H1 (cell line): ENCODE measurements at regions not wholly inside any gene's neighbourhood (a gene's known extent, or its start where the extent isn't known, plus 50 kb on each side); places are given as distances from the start of the nearest gene placed in this dataset.
A peak's percentile ranks its signal among the peaks of the same experiment; 100 is the strongest.

Source experiments
- CTCF ChIA-PET: fragments of 300-600 bp; sonication (Branson Sonifier 250); formaldehyde crosslinking; loops from one replicate; lab custom pipeline; 2021; ENCODE audit not compliant: partially characterized antibody; lab: Charles Lee
- POLR2A ChIA-PET: fragments of 300-600 bp; sonication (Branson Sonifier 250); formaldehyde crosslinking; loops from one replicate; lab custom pipeline; 2021; ENCODE audit warnings: inconsistent platforms; ENCODE audit not compliant: partially characterized antibody; lab: Charles Lee
- DNase-seq, 2 experiments: peaks; one replicate each; pipeline versions ENCODE4 v3.0.0 to v3.0.0-alpha.2; 2010 to 2022; ENCODE audit warnings: low spot score in 2 of 2, low read depth in 1 of 2, mixed read lengths in 1 of 2
- FAIRE-seq: peaks from 2 replicates; lab custom pipeline; 2011; peaks lifted over from hg19 to GRCh38; lab: Jason Lieb, UNC
- H2AFZ ChIP-seq: 2 replicates; pipeline ENCODE4 v1.8.1; 2012; ENCODE audit warnings: low read length, inconsistent platforms
- H2AK5ac ChIP-seq: 2 replicates; pipeline ENCODE4 v1.6.1; 2013; ENCODE audit warnings: low read depth, low read length
- H2BK120ac ChIP-seq: replicated peaks from 2 replicates; pipeline ENCODE3; 2013; ENCODE audit warnings: low read depth, low read length, inconsistent platforms
- H2BK12ac ChIP-seq: 2 replicates; pipeline ENCODE4 v1.6.1; 2013; ENCODE audit warnings: low read depth, low read length
- H2BK15ac ChIP-seq: 2 replicates; pipeline ENCODE4 v1.6.1; 2013; ENCODE audit warnings: low read length
- H2BK20ac ChIP-seq: 2 replicates; pipeline ENCODE4 v1.6.1; 2013; ENCODE audit warnings: low read length
- H2BK5ac ChIP-seq: 2 replicates; pipeline ENCODE4 v1.6.1; 2013; ENCODE audit warnings: low read depth, low read length
- H3K14ac ChIP-seq: 2 replicates; pipeline ENCODE4 v1.6.1; 2013; ENCODE audit warnings: inconsistent platforms; ENCODE audit not compliant: insufficient read length
- H3K18ac ChIP-seq: 2 replicates; pipeline ENCODE4 v1.6.1; 2013; ENCODE audit warnings: low read length; ENCODE audit errors: extremely low read depth
- H3K23ac ChIP-seq: 2 replicates; pipeline ENCODE4 v1.6.1; 2013; ENCODE audit warnings: inconsistent platforms; ENCODE audit not compliant: insufficient read length
- H3K23me2 ChIP-seq: 2 replicates; pipeline ENCODE4 v1.6.1; 2013; ENCODE audit warnings: low read depth, low read length
- H3K27ac ChIP-seq: 2 replicates; pipeline ENCODE4 v1.6.1; 2011; ENCODE audit warnings: low read depth, low read length, inconsistent platforms
- H3K27me3 ChIP-seq, 4 experiments: replicated peaks in 1 of 4; 1 replicate in 1 of 4; 2 replicates in 3 of 4; pipeline versions ENCODE4 v1.6.1 to v1.8.1; 2011 to 2013; ENCODE audit warnings: low read length in 3 of 4, mild to moderate bottlenecking in 3 of 4, inconsistent platforms in 2 of 4, mixed read lengths in 2 of 4, moderate library complexity in 1 of 4; ENCODE audit not compliant: control insufficient read depth in 3 of 4, insufficient read depth in 3 of 4; ENCODE audit errors: extremely low read depth in 1 of 4
- H3K36me3 ChIP-seq, 4 experiments: 2 replicates each; pipeline versions ENCODE4 v1.6.1 to v1.8.1; 2011 to 2013; ENCODE audit warnings: mild to moderate bottlenecking in 4 of 4, low read length in 3 of 4, moderate library complexity in 2 of 4, control low read depth in 1 of 4, inconsistent platforms in 1 of 4; ENCODE audit not compliant: insufficient read depth in 4 of 4, control insufficient read depth in 2 of 4
- H3K4ac ChIP-seq: replicated peaks from 2 replicates; pipeline ENCODE3; 2013; ENCODE audit warnings: low read length, low read depth, mixed read lengths, inconsistent platforms; ENCODE audit not compliant: insufficient read length
- H3K4me1 ChIP-seq, 4 experiments: replicated peaks in 1 of 4; 1 replicate in 1 of 4; 2 replicates in 3 of 4; pipeline versions ENCODE4 v1.6.1 to v1.8.1; 2011 to 2013; ENCODE audit warnings: low read length in 3 of 4, inconsistent platforms in 2 of 4, mixed read lengths in 1 of 4; ENCODE audit not compliant: insufficient read depth in 4 of 4, control insufficient read depth in 3 of 4
- H3K4me2 ChIP-seq, 2 experiments: 2 replicates each; pipeline versions ENCODE4 v1.6.1 to v1.8.1; 2011 to 2013; ENCODE audit warnings: low read depth in 2 of 2, low read length in 2 of 2, control low read depth in 1 of 2, inconsistent platforms in 1 of 2, mild to moderate bottlenecking in 1 of 2; ENCODE audit not compliant: insufficient read depth in 1 of 2
- H3K4me3 ChIP-seq, 4 experiments: fragments of 200-600, 300-600 bp in 1 of 4; sonication (generic), shearing (Covaris generic), sonication (Bioruptor Twin) in 1 of 4; 2 replicates each; pipeline versions ENCODE4 v1.5.1 to v1.8.1; 2011 to 2016; ENCODE audit warnings: low read length in 4 of 4, low read depth in 3 of 4, control low read depth in 2 of 4, inconsistent platforms in 2 of 4, mild to moderate bottlenecking in 2 of 4, mixed read lengths in 1 of 4, moderate library complexity in 1 of 4; ENCODE audit not compliant: insufficient read depth in 2 of 4; ENCODE audit errors: extremely low read depth in 1 of 4
- H3K56ac ChIP-seq: replicated peaks from 2 replicates; pipeline ENCODE3; 2013; ENCODE audit warnings: low read depth, mild to moderate bottlenecking, mixed read lengths, low read length, inconsistent platforms; ENCODE audit not compliant: insufficient read length
- H3K79me1 ChIP-seq: 2 replicates; pipeline ENCODE4 v1.6.1; 2013; ENCODE audit warnings: low read depth, low read length, control low read depth
- H3K79me2 ChIP-seq, 2 experiments: 2 replicates each; pipeline versions ENCODE4 v1.6.1 to v1.8.1; 2012 to 2013; ENCODE audit warnings: low read length in 2 of 2, mild to moderate bottlenecking in 2 of 2, inconsistent platforms in 1 of 2; ENCODE audit not compliant: insufficient read depth in 2 of 2, control insufficient read depth in 1 of 2
- H3K9ac ChIP-seq, 4 experiments: replicated peaks in 1 of 4; 1 replicate in 1 of 4; 2 replicates in 3 of 4; pipeline versions ENCODE4 v1.6.1 to v1.8.1; 2011 to 2013; ENCODE audit warnings: low read depth in 3 of 4, low read length in 3 of 4, control low read depth in 2 of 4, mild to moderate bottlenecking in 2 of 4, moderate library complexity in 2 of 4, inconsistent platforms in 1 of 4; ENCODE audit errors: extremely low read depth in 1 of 4
- H3K9me3 ChIP-seq, 2 experiments: 2 replicates each; pipeline versions ENCODE4 v1.6.1 to v1.8.1; 2012 to 2013; ENCODE audit warnings: mild to moderate bottlenecking in 2 of 2, moderate library complexity in 2 of 2, control low read depth in 1 of 2, inconsistent platforms in 1 of 2, low read depth in 1 of 2, low read length in 1 of 2, mixed read lengths in 1 of 2; ENCODE audit not compliant: insufficient read depth in 2 of 2
- H4K20me1 ChIP-seq, 2 experiments: replicated peaks in 1 of 2; 2 replicates each; pipeline versions ENCODE3 to v1.8.1; 2011 to 2013; ENCODE audit warnings: inconsistent platforms in 2 of 2, low read length in 2 of 2, mild to moderate bottlenecking in 1 of 2; ENCODE audit not compliant: insufficient read depth in 2 of 2, control insufficient read depth in 1 of 2
- H4K5ac ChIP-seq: 2 replicates; pipeline ENCODE4 v1.6.1; 2013; ENCODE audit warnings: low read length, low read depth, mixed read lengths, inconsistent platforms; ENCODE audit not compliant: insufficient read length
- H4K8ac ChIP-seq: 2 replicates; pipeline ENCODE4 v1.8.0; 2013; ENCODE audit warnings: mild to moderate bottlenecking, moderate library complexity, low read length, inconsistent platforms; ENCODE audit not compliant: insufficient read depth; ENCODE audit errors: extremely low read depth
- H4K91ac ChIP-seq: replicated peaks from 2 replicates; pipeline ENCODE3; 2013; ENCODE audit warnings: low read length, mixed read lengths, inconsistent platforms; ENCODE audit not compliant: insufficient read length
- TAF1 ChIP-seq: IDR thresholded peaks from 2 replicates; pipeline ENCODE4 v1.6.1; 2011; ENCODE audit warnings: mild to moderate bottlenecking, low read depth, low read length
- TEAD4 ChIP-seq: IDR thresholded peaks from 2 replicates; pipeline ENCODE4 v1.6.1; 2012; ENCODE audit warnings: low read depth, low read length, inconsistent platforms, mixed read lengths
- WGBS, 2 experiments: shearing (Covaris generic) in 1 of 2; methylation state at CpG; one replicate each; pipeline versions ENCODE4 v1.1.6 to v1.1.7; 2013 to 2015; ENCODE audit warnings: low lambda C conversion rate in 2 of 2, mixed read lengths in 2 of 2, inconsistent platforms in 1 of 2, low coverage in 1 of 2, missing lambda C conversion rate in 1 of 2; ENCODE audit not compliant: insufficient replicate concordance in 2 of 2, insufficient coverage in 1 of 2, insufficient read length in 1 of 2; ENCODE audit errors: extremely low coverage in 1 of 2, missing lambda C conversion rate in 1 of 2; 5-methylcytosine and 5-hydroxymethylcytosine counted together

- no peak for TF ChIP-seq TAF1
- TF ChIP-seq TEAD4: 0 out of 2 replicates have a peak, but pooled peaks have one; percentile 5
- H2BK15ac ChIP-seq: no peak overlapping the region
- CTCF ChIA-PET: interaction anchor here (0.7 to 1.4 kb wide), 2 partner anchors 90 to 191 kb away, joined by 3 to 5 read pairs; no protein-coding TSS in a partner anchor
Measured at GRCh38 chr1:187244623-187245022, 415.9 kb downstream of the PLA2G4A start.

More at GRCh38 chr1:187244623-187245022, 415.9 kb downstream of the PLA2G4A start:
- Histone ChIP-seq H3K4me2 (no peak overlapping the region), H3K4me1 (peaks cover 0 to 7% (median 0%) of the 10 kb centered on the region in 4 experiments; a peak in 1 of 7 replicates), H3K18ac (no peak overlapping the region), H3K23ac (no peak overlapping the region), H3K9ac (no peak overlapping the region), H2AFZ (no peak overlapping the region), H3K27ac (no peak overlapping the region), H3K9me3 (no peaks in the 10 kb centered on the region), H3K79me2 (no peaks in the 10 kb centered on the region), H3K56ac (no peak overlapping the region), H2BK12ac (no peak overlapping the region), H3K36me3 (no peaks in the 10 kb centered on the region), H4K5ac (no peak overlapping the region), H2BK20ac (no peak overlapping the region), H3K23me2 (no peaks in the 10 kb centered on the region), H2AK5ac (no peak overlapping the region), H4K91ac (no peak overlapping the region), H3K14ac (no peak overlapping the region), H3K4ac (no peak overlapping the region), H4K8ac (no peak overlapping the region), H2BK5ac (no peak overlapping the region), H3K27me3 (no peaks in the 10 kb centered on the region), H3K4me3 (no peak overlapping the region), H3K79me1 (no peaks in the 10 kb centered on the region), H4K20me1 (no peaks in the 10 kb centered on the region), H2BK120ac (no peak overlapping the region)
- POLR2A ChIA-PET: no interaction called here
- DNase-seq (no peak), FAIRE-seq (no peak)
- 44% methylated on average over 4 of the region's 4 CpGs; no CpG with 5 or more reads in 1 of the 2 experiments for WGBS, 2 experiments
